Stimulated activated naive CD4-positive, alpha-beta T cell (primary cell): ENCODE measurements at regions not wholly inside any gene's neighbourhood (a gene's known extent, or its start where the extent isn't known, plus 50 kb on each side); places are given as distances from the start of the nearest gene placed in this dataset.
"Not testable (repeated sequence)": the region's sequence is repeated elsewhere in the genome, so short reads cannot be mapped to it uniquely, and the experiment has no call there.

Source experiments
- DNase-seq, 6 experiments: peaks; one replicate each; lab custom pipeline; 2025; lab: John Stamatoyannopoulos, UW

- DNase-seq = no peak
These were observed 291.6 kb upstream of the PODXL start for GRCh38 chr7:131848033-131848432.

- no peak for DNase-seq
These were observed 289.3 kb upstream of the PODXL start for GRCh38 chr7:131845573-131846314.

GRCh38 chr7:131844369-131844768 lies 287.9 kb upstream of the PODXL start:
- DNase-seq = no peak

- DNase-seq = no peak
These were observed 287.5 kb upstream of the PODXL start for GRCh38 chr7:131843898-131844331.

- no peak for DNase-seq
These were observed 283.7 kb upstream of the PODXL start for GRCh38 chr7:131839967-131840690.

GRCh38 chr7:131836733-131837132 lies 280.3 kb upstream of the PODXL start:
- DNase-seq = no peak

GRCh38 chr7:131835141-131835540 lies 278.7 kb upstream of the PODXL start:
- no peak for DNase-seq

- no peak for DNase-seq
These were observed 274.3 kb upstream of the PODXL start for GRCh38 chr7:131830681-131831080.

GRCh38 chr7:131829947-131830558 lies 273.6 kb upstream of the PODXL start:
- DNase-seq = no peak

GRCh38 chr7:131827421-131827820 lies 271.0 kb upstream of the PODXL start:
- no peak for DNase-seq

- DNase-seq = no peak
These were observed 270.5 kb upstream of the PODXL start for GRCh38 chr7:131826960-131827359.

GRCh38 chr7:131823961-131824440 lies 267.6 kb upstream of the PODXL start:
- DNase-seq = not testable (repeated sequence)

GRCh38 chr7:131819891-131820290 lies 263.5 kb upstream of the PODXL start:
- no peak for DNase-seq

- DNase-seq = peak in 1 of 6 experiments; percentile 2
These were observed 260.1 kb upstream of the PODXL start for GRCh38 chr7:131816391-131817007.

- DNase-seq = no peak
These were observed 252.3 kb upstream of the PODXL start for GRCh38 chr7:131808736-131809135.

GRCh38 chr7:131808156-131808555 lies 251.7 kb upstream of the PODXL start:
- not testable (repeated sequence) for DNase-seq

- DNase-seq = no peak
These were observed 247.4 kb upstream of the PODXL start for GRCh38 chr7:131803816-131804215.

GRCh38 chr7:131802195-131802864 lies 245.9 kb upstream of the PODXL start:
- DNase-seq = no peak

- DNase-seq = no peak
These were observed 244.1 kb upstream of the PODXL start for GRCh38 chr7:131800531-131800930.

GRCh38 chr7:131800008-131800407 lies 243.6 kb upstream of the PODXL start:
- no peak for DNase-seq

- no peak for DNase-seq
These were observed 241.4 kb upstream of the PODXL start for GRCh38 chr7:131797841-131798240.

- no peak for DNase-seq
These were observed 239.0 kb upstream of the PODXL start for GRCh38 chr7:131795400-131795799.
